ENCODE measurements at regions not wholly inside any gene's neighbourhood (a gene's known extent, or its start where the extent isn't known, plus 50 kb on each side); places are given as distances from the start of the nearest gene placed in this dataset.

DNA sequence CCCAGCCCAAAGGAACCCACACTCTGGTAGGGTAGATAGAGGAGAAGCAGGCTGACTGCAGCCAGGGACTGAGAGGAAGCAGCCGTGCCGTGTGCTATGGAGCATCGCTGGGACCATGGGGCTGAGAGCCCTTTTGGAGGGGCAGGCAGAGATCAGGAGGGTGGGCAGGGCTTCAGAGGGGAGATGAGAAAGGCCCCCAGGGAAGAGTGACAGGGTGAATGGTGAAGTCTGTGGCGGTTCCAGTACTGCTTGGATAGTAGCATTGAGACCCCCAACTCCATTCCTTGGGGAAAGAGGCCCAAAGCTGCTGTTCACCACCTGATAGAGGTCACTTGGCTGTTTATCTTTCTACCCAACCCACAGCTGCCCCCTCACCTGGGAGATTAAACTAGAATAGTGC is 80.0 kb upstream of the MRPS22 start:
- TF ChIP-seq, protein P1, sequence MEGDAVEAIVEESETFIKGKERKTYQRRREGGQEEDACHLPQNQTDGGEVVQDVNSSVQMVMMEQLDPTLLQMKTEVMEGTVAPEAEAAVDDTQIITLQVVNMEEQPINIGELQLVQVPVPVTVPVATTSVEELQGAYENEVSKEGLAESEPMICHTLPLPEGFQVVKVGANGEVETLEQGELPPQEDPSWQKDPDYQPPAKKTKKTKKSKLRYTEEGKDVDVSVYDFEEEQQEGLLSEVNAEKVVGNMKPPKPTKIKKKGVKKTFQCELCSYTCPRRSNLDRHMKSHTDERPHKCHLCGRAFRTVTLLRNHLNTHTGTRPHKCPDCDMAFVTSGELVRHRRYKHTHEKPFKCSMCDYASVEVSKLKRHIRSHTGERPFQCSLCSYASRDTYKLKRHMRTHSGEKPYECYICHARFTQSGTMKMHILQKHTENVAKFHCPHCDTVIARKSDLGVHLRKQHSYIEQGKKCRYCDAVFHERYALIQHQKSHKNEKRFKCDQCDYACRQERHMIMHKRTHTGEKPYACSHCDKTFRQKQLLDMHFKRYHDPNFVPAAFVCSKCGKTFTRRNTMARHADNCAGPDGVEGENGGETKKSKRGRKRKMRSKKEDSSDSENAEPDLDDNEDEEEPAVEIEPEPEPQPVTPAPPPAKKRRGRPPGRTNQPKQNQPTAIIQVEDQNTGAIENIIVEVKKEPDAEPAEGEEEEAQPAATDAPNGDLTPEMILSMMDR (IDR thresholded peaks at IDR 0.05) = no peak
- no peak for TF ChIP-seq POLR2A (IDR thresholded peaks at IDR 0.05)
